ENCODE measurements at regions not wholly inside any gene's neighbourhood (a gene's known extent, or its start where the extent isn't known, plus 50 kb on each side); places are given as distances from the start of the nearest gene placed in this dataset.
"Not testable (repeated sequence)": the region's sequence is repeated elsewhere in the genome, so short reads cannot be mapped to it uniquely, and the experiment has no call there.

DNA sequence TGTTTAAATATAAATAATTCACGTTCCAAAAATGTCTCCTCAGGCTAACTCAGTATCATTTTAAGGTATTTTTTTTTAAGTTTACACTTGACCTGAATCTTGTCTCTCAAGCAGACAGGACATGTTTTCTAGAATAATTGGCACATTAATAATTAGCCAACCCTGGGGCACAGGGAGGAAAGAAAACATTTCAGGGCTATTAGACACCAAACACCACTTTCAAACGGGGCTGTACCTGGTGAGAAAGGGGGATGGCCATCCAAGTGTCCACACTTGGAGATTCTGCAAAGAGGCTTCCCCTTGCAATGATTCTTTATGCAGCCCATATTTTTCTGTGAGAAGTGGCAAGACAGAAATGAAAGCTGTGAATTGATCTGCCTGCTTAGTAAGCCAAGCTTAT, 560.8 kb downstream of the CD109 start:
- DNase-seq: no peak

DNA sequence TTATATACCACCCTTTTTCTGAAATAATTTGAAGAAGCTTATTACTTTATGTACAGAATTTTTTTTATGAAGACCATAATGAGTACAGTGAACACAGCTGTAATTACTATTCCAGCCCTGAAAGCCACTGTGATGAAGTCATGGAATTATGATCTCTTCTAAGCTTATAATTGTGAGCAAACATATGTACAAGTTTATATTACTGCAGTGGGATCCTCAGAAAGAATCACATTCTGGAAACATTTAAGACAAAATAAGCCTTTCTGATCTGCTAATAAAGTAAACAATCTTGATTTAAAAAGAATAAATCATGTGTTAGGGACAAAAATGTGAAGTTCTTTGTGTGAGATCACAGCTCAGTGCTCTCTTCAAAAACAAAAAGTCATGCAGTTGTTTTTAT, 560.4 kb downstream of the CD109 start:
- DNase-seq: no peak

DNA sequence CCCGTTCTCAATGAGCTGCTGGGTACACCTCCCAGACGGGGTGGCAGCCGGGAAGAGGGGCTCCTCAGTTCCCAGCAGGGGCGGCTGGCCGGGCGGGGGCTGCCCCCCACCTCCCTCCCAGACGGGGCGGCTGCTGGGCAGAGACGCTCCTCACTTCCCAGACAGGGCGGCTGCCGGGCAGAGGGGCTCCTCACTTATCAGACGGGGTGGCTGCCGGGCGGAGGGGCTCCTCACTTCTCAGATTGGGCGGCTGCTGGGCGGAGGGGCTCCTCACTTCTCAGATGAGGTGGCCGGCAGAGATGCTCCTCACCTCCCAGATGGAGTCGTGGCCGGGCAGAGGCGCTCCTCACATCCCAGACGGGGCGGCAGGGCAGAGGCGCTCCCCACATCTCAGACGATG, 559.0 kb downstream of the CD109 start:
- DNase-seq: not testable (repeated sequence)

DNA sequence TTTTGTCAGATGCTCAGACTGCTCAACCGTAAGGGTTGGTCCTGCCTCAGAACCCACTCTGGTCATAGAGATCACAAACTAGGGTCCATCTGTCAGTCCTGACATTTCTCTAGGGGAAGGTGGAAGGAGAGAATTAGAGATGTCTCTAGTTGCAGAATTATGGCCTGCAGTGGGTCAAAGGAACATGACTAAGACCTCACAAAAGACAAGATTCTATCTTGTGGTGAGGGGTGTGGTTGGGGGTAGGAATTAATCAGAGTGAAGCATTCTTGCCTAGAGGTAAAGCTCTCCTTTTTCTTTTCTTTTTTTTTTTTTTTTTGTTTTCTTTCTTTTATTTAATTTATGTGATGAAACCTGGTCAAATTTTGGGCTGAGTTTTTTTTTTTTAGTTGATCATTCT, 558.1 kb downstream of the CD109 start:
- DNase-seq: not testable (repeated sequence)

DNA sequence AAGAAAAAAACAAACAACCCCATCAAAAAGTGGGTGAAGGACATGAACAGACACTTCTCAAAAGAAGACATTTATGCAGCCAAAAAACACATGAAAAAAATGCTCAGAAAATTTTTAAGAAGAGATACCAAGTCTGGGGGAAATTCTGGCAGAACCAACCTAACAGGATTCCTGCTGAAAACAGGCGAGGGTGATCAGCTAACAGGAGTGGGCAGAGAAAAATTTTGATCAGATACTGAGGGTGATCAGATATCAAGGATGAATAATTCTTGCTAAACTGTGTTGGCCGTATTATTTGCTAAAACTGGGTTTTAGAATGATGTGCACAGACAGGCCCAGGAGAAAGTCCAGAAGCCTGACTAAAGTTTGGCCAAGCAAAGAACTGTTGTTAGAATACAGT, 557.3 kb downstream of the CD109 start:
- DNase-seq: no peak

DNA sequence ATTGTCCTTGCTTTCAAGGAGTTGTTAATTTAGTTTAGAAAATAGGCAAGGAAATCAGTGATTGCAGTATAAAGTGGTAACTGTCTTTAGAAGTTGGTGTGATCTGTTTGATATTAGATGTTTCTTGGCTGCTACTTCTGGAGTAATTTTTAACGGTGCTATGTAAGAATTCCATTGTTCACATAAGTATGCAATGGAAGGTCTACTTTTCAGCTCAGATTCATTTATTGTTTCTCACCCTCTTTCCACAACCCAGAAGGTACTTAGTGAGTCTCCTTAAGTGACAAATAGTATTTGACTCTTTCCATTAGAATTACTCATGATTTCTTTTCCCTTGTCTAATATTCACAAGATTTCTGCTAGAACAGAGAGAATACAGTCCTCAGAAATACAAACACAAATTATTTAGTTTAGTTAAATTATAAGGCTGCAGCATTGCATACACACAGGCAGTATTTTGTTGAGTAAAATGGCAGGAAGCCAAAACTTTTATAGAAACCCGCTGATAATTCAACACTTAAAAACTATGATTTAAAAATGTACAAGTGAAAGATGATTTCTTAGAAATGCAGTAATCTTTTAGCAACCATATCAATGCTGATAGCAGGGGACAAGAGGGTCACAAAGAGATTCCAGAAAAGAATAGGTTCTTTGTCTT, 554.3 kb downstream of the CD109 start:
- DNase-seq: no peak

DNA sequence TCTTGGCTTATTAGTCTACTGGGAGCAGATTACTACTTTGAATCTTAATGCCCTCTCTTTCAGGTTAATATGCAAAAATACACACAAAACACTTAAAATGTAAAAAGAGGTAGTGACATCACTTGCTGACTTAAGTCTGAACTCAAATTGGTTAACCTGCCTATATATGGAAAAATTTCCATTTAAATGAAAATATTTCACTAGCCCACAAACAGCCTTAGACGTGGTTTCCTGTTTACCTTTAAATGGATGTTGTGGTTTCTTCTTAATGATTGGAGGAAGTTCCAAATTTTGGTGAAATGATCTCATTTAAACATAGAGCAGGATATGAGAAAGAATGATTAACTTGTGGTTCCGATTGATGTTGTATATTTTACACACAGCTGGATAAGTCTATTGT, 553.7 kb downstream of the CD109 start:
- DNase-seq: no peak

DNA sequence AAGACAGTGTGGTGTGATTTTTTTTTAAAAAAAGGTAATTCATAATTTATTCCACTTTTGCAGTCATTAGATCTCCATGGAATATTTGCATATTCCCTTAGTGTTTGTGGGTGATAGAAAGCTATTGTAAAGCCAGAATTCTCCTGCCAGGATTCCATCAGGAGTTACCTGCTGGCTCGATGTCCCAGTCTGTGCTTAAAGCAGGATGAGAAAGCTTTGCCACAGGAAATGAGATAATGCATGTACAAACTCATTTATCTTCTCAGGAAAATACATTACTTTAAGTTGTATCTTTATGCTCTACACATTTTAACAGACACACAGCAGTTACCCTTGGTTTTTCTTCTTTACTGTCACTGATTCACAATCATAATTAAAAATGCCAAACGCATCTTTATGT, 553.0 kb downstream of the CD109 start:
- no peak for DNase-seq

DNA sequence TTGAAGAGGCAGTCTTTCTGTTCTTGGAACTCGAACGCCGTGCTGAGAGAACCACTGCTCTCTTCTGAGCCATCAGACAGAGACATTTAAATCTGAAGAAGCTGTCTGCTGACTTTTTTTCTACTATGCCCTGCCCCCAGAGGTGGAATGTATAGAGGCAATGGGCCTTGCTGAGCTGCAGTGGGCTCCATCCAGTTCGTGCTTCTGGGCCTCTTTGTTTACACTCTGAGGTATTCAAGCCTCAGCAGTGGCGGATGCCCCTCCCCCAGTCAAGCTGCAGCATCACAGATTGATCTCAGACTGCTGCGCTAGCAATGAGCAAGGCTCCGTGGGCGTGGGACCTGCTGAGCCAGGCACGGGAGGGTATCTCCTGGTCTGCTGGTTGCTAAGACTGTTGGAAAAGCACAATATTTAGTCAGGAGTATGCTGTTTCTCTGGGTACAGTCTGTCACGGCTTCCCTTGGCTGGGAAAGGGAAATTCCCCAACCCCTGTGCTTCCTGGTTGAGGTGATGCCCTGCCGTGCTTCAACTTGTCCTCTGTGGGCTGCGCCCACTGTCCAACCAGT, 526.8 kb downstream of the CD109 start:
- peak; percentile 65 for DNase-seq

DNA sequence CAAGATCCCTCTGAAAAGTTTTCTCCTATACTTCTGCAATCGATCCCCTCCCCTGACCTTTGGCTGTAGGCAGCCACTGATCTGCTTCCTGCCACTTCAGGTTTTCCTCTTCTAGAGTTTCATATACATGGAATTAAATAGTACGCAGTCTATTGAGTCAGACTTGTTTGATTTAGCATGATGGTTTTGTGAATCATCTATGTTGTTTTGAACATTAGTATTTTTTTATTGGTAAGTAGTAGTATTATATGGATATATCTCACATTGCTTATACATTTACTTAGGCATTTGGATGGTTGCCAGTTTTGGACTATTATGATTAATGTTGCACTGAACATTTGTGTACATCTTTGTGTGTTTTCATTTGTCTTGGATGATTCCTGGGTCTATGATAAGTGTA, 518.0 kb downstream of the CD109 start:
- DNase-seq: no peak

DNA sequence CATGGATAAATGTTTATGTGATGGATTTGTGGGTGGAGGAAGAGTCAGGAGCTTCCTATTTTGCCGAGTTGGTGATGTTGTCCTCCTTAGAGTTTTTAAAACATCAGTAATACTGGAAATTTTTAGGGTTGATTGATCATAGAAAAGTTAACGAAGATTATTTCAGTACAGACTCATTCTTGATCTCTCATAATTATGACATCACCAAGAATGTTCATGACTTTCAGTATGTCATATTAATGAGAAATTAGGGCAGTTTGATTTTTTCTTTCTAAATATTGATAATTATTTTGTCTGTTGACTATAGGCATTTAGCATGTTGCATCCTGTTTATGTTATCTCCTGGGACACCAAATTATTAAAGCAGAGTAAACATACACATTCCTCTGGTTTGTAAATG, 512.2 kb downstream of the CD109 start:
- DNase-seq: no peak

DNA sequence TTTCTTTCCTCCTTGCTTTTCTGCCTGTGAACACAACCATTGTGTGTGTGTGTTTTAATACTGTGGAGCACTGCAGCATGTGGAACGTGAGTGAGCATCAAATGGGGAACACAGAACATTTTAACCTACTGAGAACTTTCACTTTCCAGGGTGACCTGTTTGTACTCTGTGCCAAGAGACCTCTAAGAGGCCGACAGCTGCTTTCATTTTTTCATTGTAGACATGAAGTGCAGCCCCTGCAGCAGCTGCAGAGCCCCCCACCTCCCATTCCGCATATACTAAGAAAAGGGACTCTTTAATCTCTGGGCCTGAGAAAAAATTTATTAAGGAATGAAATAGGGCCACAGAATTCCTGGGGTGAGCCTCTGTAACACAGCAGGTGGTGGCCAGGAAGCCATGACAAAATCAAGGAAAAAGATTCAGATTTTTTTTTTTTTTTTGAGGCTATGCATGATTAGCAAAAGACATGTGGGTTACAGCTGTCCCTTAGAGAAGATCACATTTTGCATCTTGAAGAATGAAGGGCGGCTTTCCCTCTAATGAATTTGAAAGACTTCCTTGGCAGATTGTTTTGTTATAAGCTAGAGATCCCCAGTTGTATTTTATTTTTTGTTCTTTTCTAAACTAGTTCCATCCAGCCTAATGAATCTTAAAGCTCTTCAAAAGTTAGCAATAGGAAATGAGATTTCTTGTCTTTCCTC, 503.4 kb downstream of the CD109 start:
- no peak for DNase-seq

DNA sequence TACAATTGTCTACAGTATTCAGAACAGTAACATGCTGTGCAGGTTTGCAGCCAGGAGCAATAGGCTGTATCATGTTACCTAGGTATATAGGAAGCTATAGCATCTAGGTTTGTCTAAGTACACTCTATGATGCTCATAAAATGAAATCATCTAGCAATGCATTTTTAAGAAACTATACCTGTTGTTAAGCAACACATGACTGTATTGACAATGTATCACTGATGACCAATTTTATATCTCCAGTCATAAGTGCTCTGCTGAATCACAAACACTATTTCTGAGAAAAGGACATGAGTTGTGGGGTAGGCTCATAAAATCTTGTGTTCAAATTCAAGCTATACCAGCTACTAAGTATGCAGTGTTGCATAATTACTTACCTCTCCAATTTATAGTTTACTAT, 501.3 kb downstream of the CD109 start:
- DNase-seq: no peak

DNA sequence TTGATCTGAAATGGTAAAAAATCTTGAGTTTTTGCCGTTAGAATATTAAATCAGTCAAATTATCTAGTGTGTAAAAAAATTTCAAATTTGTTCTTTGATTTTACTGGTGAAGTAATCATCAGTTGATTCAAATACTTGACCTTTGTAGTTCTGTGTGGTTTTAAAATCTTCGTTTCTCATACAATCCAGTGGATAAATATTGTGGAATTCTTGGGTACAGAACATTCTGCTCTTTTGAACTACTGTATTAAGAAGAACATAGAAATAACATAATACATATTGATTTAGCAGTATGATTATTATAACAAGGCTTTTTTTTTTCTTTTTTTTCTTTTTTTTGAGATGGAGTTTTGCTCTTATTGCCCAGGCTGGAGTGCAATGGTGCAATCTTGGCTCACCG, 491.8 kb downstream of the CD109 start:
- no peak for DNase-seq

DNA sequence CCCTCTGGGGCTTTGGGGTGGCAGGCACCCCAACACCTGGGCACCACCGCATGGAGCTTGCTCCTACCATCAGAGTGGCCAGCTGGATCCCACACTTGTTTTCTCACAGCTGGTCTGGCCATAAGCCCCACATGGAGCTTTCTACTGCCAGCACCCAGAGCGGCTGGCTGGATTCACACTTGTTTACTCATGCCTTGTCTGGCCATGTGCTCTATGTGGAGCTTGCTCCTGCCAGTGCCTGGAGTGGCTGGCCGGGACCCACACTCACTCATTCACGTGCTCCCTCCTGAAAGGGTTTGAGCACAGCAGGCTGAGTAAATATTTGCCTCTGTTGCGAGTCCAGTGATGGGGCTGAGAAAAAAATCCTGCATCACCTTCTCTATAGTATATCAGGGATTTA, 487.0 kb downstream of the CD109 start:
- DNase-seq: no peak

DNA sequence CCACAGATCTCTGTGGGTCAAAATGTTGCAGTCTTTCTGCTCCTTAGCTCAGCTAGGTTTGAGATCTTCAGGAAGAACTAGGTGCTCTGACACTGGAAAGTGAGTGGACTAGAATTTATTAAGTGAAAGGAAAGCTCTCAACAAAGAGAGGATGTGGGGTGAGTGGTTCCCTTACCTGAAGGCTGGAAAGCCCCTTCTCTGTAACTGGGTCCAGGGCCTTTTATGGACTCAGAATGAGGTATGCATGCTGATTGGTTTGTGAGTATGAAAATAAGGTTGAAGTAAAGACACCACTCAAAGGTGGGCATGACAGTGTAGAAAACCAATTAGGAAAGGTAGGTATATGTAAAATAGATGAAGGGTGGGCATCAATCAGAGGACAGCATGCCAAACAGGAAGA, 485.5 kb downstream of the CD109 start:
- no peak for DNase-seq

DNA sequence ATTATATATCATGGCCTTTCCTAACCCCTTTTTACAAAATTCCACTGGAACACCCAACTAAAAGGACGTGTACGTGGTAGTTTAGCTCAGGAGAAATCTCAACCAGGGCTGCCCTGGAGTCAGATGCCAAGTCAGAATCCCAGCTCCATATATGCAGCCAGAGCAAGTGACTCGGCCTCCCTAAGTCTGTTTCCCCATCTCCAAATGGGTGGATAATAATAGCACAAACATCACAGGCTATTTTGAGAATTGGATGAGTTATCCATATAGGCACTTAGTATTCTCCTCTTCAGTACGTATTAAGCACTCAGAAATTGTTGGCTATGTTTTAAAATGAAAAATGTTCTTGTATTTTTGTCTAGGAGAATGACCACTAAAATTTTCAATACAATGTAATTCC, 481.5 kb downstream of the CD109 start:
- no peak for DNase-seq

DNA sequence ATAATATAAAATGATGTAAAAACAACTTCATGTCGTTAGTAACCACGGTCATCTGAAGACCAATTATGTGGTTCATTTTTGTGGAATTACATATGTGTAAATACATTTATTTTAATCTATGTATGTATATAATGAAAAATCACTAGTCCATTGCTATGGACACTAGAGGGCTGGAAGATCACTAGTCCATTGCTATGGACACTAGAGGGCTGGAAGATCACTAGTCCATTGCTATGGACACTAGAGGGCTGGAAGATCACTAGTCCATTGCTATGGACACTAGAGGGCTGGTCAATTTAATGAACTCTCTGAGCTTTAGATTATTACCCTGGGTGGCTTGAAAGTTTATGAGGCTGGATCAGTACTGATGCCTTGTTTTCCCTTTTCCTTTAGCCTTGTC, 474.5 kb downstream of the CD109 start:
- DNase-seq: not testable (repeated sequence)

DNA sequence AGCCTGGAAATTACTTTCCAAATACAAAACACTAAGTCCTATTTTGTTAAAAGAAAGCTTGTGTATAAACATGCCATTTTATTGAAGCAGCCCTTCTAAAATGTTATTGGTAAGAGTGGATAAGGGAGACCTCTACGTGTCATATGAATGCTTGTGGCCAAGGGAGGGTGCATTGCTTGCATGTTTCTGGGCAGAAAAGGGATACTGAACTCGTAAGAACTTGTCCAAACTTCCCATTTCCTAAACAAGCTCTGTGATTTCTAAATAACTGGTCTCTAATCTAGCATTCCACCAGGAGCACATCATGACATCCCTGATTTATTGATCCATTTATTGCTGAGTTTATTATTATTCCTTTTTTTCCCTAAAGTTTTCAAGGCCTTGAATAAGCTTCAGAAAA, 474.1 kb downstream of the CD109 start:
- DNase-seq: no peak

DNA sequence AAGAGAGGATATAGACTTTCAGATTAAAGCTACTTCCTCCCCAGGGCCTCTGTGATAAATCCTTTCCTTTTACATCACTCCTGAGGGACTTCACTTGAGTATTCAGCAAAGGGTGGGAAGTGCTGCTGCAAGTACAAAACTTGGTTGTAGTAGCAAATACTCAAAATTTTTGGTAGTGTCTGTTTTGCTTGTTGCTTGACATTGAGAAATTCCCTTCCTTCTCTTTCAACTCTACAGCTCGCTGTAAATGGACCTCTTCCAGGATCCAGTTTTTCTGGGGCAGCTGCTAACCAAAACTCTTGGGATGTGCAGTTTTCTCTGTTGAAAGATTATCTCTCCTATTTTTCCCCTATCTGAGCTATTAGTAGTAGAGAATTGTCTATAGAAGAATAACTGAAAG, 472.0 kb downstream of the CD109 start:
- DNase-seq: no peak

DNA sequence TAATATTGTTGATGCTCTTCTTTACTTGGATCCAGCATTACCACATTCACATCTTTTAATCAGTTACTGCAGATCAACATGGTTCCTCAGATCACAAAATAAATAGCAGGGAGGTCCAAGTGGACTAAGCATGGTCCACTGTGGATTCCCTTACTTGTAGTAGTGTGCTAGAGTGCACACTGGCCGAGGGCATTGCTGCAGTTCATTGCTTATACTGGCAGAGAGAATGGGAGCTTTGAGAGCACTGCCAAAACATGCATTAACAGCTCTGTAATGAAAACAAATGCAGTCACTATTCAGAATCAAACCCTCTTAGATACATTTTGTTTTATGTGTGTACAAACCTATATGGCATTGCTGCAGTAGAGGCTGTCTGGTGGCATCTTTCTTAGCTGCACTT, 471.5 kb downstream of the CD109 start:
- no peak for DNase-seq

DNA sequence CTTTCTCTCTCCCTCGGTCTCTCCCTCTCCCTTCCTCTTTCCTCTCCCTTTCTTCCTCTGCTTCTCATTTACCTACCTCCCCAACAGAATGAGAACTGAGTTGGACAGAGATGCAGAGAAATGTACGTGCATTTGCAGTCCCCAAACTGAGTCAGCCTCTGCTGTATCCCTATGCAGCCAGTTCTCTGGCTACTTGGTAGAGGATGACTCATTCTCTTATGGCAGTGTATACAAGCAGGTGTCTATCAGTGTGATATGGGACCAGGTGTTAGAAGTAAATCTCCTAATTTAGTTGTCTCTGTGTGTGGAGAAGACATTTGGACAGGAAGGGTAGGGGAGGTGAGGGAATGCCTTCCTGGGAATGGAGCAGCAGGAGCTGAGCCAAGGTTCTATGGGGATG, 470.8 kb downstream of the CD109 start:
- DNase-seq: no peak

DNA sequence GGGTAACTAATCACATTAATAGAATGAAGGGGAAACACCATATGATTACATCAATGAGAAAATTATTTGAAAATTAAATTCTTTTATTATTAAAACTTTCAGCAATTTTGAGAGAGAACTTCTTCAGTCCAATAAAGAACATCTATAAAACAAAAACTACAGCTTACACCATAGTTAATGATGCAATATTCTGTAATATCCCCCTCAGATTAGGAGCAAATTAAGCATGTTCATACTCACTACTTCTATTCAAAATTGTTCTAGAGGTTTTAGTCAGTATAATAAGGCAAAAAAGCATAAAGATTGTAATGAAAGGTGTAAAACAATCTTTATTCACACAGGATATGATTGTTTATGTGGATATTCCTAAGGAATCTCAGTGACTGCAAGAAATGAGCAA, 465.4 kb downstream of the CD109 start:
- no peak for DNase-seq

DNA sequence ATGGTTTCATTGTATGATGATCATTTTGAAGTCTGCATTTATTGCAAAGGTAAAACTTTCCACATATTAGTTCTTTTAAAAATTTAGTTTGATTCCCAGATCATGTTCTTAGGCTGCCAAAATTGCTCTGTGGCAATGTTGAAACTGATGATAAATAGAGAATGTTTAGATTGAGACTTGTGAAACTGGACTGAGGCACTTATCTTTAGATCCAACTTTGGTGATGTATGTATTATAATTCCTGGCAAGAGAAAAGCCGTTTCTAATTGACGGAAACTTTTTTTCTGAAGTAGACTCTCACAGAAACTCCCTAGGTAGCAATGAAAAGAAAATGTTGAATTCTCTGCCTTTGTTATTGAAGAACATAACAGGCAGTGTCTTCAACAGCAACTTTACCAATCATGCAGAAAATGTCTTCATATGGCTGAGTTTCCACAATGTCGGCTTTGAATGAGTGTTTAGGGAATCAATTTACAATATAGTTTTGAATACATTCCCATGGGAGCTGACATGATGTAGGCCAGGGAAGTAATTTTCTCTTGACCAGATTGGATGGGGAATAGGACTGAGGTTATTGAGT, 456.2 kb downstream of the CD109 start:
- DNase-seq: no peak

All from islet precursor cell (in vitro differentiated cells).